Peyer's patch (tissue), 4 donors: ENCODE measurements at regions not wholly inside any gene's neighbourhood (a gene's known extent, or its start where the extent isn't known, plus 50 kb on each side); places are given as distances from the start of the nearest gene placed in this dataset.

Source experiments
- DNase-seq, 3 donors: peaks; one replicate each; pipeline ENCODE4 v3.0.0-alpha.2; 2017 to 2019
- H3K27ac ChIP-seq, 4 donors: fragments of 200-600 bp; sonication (generic); one replicate each; pipeline ENCODE4 v1.5.1; 2016 to 2019
- H3K27me3 ChIP-seq, 2 donors: fragments of 200-600 bp; sonication (generic); one replicate each; pipeline ENCODE4 v1.5.1; 2019
- H3K36me3 ChIP-seq, 3 donors: fragments of 200-600 bp; sonication (generic); one replicate each; pipeline ENCODE4 v1.5.1; 2016 to 2019
- H3K4me1 ChIP-seq, 4 donors: fragments of 200-600 bp; sonication (generic); one replicate each; pipeline ENCODE4 v1.5.1; 2016 to 2019
- H3K4me3 ChIP-seq, 4 donors: fragments of 200-600 bp; sonication (generic); 1 replicate in 3 of 4; 2 replicates in 1 of 4; pipeline ENCODE4 v1.5.1; 2016 to 2019; ENCODE audit warnings: mild to moderate bottlenecking in 1 of 4
- H3K9me3 ChIP-seq, 4 donors: fragments of 200-600 bp; sonication (generic); one replicate each; pipeline ENCODE4 v1.5.1; 2016 to 2019; ENCODE audit warnings: mild to moderate bottlenecking in 1 of 4
- POLR2A ChIP-seq, 2 donors: fragments of 450-650 bp; IDR thresholded peaks; one replicate each; pipeline ENCODE4 v1.5.1; 2017; ENCODE audit warnings: antibody characterized with exemption in 2 of 2, mild to moderate bottlenecking in 2 of 2, moderate library complexity in 2 of 2
- TF ChIP-seq, protein P1 (sequence below), 6 experiments: fragments of 450-650 bp in 4 of 6; fragments of 200-600 bp in 2 of 6; sonication (generic) in 1 of 6; IDR thresholded peaks; one replicate each; pipeline ENCODE4 v1.5.1; 2017 to 2019; ENCODE audit warnings: antibody characterized with exemption in 6 of 6, mild to moderate bottlenecking in 3 of 6, moderate library complexity in 1 of 6

DNA sequence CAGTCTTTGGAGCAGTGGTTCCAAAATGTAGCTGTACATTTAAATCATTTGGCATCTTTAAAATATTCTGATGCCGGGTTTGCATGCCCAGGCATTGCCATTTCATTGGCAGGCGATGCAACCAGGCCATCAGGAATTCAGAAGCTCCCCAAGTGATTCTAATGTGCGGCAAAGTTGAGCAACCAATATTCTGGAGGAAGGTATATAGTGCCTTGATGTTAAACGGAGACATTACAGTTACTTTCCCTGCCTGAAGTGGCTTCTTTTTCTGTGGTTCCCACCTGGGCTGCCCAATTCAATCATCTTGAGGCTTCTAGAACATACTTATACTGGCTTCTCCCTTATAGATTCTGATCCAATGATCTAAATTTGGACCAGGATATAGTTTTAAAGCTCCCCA is 68.7 kb upstream of the PGM2 start:
- no peak overlapping the region for H3K4me3 ChIP-seq
- H3K27me3 ChIP-seq: no peaks in the 10 kb centered on the region
- H3K27ac ChIP-seq: peak overlapping the region in 1 of 4 donors; percentile 3
- no peak for TF ChIP-seq POLR2A (IDR thresholded peaks at IDR 0.05)
- TF ChIP-seq, protein P1, sequence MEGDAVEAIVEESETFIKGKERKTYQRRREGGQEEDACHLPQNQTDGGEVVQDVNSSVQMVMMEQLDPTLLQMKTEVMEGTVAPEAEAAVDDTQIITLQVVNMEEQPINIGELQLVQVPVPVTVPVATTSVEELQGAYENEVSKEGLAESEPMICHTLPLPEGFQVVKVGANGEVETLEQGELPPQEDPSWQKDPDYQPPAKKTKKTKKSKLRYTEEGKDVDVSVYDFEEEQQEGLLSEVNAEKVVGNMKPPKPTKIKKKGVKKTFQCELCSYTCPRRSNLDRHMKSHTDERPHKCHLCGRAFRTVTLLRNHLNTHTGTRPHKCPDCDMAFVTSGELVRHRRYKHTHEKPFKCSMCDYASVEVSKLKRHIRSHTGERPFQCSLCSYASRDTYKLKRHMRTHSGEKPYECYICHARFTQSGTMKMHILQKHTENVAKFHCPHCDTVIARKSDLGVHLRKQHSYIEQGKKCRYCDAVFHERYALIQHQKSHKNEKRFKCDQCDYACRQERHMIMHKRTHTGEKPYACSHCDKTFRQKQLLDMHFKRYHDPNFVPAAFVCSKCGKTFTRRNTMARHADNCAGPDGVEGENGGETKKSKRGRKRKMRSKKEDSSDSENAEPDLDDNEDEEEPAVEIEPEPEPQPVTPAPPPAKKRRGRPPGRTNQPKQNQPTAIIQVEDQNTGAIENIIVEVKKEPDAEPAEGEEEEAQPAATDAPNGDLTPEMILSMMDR (IDR thresholded peaks at IDR 0.05): no peak
- H3K4me1 ChIP-seq: peaks cover 0 to 4% (median 0%) of the 10 kb centered on the region in 4 donors
- no peak for DNase-seq
- H3K9me3 ChIP-seq: no peaks in the 10 kb centered on the region
- H3K36me3 ChIP-seq: no peaks in the 10 kb centered on the region

GRCh38 chr4:37757121-37757520 is 69.4 kb upstream of the PGM2 start:
- DNase-seq: no peak
- H3K36me3 ChIP-seq: no peaks in the 10 kb centered on the region
- H3K9me3 ChIP-seq: no peaks in the 10 kb centered on the region
- H3K27ac ChIP-seq: peak overlapping the region in 1 of 4 donors; percentile 3
- TF ChIP-seq, protein P1 (IDR thresholded peaks at IDR 0.05): no peak
- no peak for TF ChIP-seq POLR2A (IDR thresholded peaks at IDR 0.05)
- no peaks in the 10 kb centered on the region for H3K27me3 ChIP-seq
- no peak overlapping the region for H3K4me3 ChIP-seq
- H3K4me1 ChIP-seq: peaks cover 0 to 4% (median 0%) of the 10 kb centered on the region in 4 donors

- peaks cover 0 to 4% (median 0%) of the 10 kb centered on the region in 4 donors for H3K4me1 ChIP-seq
- H3K27me3 ChIP-seq: no peaks in the 10 kb centered on the region
- no peak for TF ChIP-seq POLR2A (IDR thresholded peaks at IDR 0.05)
- TF ChIP-seq, protein P1 (IDR thresholded peaks at IDR 0.05): no peak
- peak in 1 of 3 donors; percentile 16 for DNase-seq
- peak overlapping the region in 1 of 4 donors; percentile 9 for H3K27ac ChIP-seq
- no peaks in the 10 kb centered on the region for H3K36me3 ChIP-seq
- H3K4me3 ChIP-seq: no peak overlapping the region
- no peaks in the 10 kb centered on the region for H3K9me3 ChIP-seq
These were observed 68.4 kb upstream of the RELL1 start for GRCh38 chr4:37754410-37755185.

GRCh38 chr4:37749398-37749988 is 63.3 kb upstream of the RELL1 start:
- no peaks in the 10 kb centered on the region for H3K27me3 ChIP-seq
- no peak for DNase-seq
- no peak overlapping the region for H3K4me3 ChIP-seq
- no peaks in the 10 kb centered on the region for H3K9me3 ChIP-seq
- peaks cover 0 to under 1% (median 0%) of the 10 kb centered on the region in 4 donors for H3K4me1 ChIP-seq
- H3K27ac ChIP-seq: no peak overlapping the region
- H3K36me3 ChIP-seq: no peaks in the 10 kb centered on the region
- no peak for TF ChIP-seq POLR2A (IDR thresholded peaks at IDR 0.05)
- TF ChIP-seq, protein P1 (IDR thresholded peaks at IDR 0.05): no peak

- no peak for DNase-seq
- H3K9me3 ChIP-seq: no peaks in the 10 kb centered on the region
- no peak overlapping the region for H3K27ac ChIP-seq
- H3K36me3 ChIP-seq: no peaks in the 10 kb centered on the region
- no peaks in the 10 kb centered on the region for H3K4me1 ChIP-seq
- no peaks in the 10 kb centered on the region for H3K27me3 ChIP-seq
- no peak overlapping the region for H3K4me3 ChIP-seq
- TF ChIP-seq, protein P1 (IDR thresholded peaks at IDR 0.05): no peak
- no peak for TF ChIP-seq POLR2A (IDR thresholded peaks at IDR 0.05)
These were observed 62.3 kb upstream of the RELL1 start for GRCh38 chr4:37748485-37748884.
